ENCODE measurements at regions not wholly inside any gene's neighbourhood (a gene's known extent, or its start where the extent isn't known, plus 50 kb on each side); places are given as distances from the start of the nearest gene placed in this dataset.
A peak's percentile ranks its signal among the peaks of the same experiment; 100 is the strongest.

DNA sequence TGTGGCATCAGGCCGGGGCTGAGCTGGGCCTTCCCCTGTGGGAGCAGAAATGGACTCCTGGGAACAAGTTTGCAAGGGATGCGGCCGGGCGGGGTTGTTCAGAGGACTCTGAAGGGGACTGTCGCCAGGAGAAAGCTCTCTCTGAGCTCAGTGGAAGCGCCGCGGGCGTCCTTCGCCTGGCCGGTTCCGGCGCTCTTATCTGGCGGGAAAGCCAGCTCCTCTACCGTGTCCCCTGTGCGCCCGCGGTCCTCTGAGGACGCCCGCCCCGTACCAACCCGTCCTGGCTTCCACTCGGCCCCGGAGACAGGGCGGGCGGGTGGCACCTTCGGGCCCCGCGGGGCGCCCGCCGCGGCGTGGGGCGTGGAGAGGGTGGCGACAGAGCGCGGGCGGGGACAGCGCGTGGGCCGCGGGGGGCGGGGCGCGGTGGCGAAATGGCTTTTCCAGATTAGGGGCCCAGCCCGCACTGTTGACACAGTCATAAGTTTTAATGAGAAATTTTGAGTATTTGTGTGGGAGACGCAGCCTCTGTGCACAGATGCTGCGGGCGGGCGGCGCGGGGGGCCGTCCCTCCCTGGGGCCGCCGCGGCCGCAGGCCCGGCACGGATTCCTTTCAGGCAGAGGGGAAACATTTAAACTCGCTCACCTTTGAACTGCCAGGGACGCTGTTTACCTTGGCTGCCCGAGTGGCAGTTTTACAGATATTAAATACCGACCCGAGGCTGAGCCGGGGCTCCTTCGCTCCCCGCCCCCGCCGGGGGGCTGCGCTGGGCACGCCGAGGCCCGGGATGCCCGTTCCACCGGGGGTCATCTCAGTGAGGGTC, 70.2 kb downstream of the FOXD2 start:
- intact Hi-C loops (cut with DNase I): no loop called here
- peaks cover 0 to 14% (median 13%) of the 10 kb centered on the region in 4 donors for H3K4me1 ChIP-seq
- H3K27me3 ChIP-seq: peaks cover 11 to 74% (median 22%) of the 10 kb centered on the region in 3 donors
- H3K27ac ChIP-seq: no peak overlapping the region
- DNase-seq: no peak
- no peaks in the 10 kb centered on the region for H3K9me3 ChIP-seq
- WGBS, 2 donors: 1 to 2% methylated on average over 77 of the region's 77 CpGs
- peak overlapping the region; percentile 21 to 51 (median 41) for H3K4me3 ChIP-seq
- H3K36me3 ChIP-seq: no peaks in the 10 kb centered on the region
- TF ChIP-seq EP300 (IDR thresholded peaks at IDR 0.05): no peak
- TF ChIP-seq POLR2AphosphoS5 (IDR thresholded peaks at IDR 0.05): no peak
- no peak for TF ChIP-seq POLR2A (IDR thresholded peaks at IDR 0.05)
- TF ChIP-seq CTCF (IDR thresholded peaks at IDR 0.05): no peak

- intact Hi-C loops (cut with DNase I): no loop called here
- TF ChIP-seq CTCF (IDR thresholded peaks at IDR 0.05) (no peak), POLR2A (IDR thresholded peaks at IDR 0.05) (no peak), EP300 (IDR thresholded peaks at IDR 0.05) (no peak), POLR2AphosphoS5 (IDR thresholded peaks at IDR 0.05) (no peak)
- WGBS, 2 donors: 4 to 16% methylated on average over 18 of the region's 18 CpGs
- DNase-seq: no peak
- no peak overlapping the region for H3K27ac ChIP-seq
- H3K27me3 ChIP-seq: peaks cover 11 to 69% (median 22%) of the 10 kb centered on the region in 3 donors
- H3K4me1 ChIP-seq: peaks cover 0 to 14% (median 13%) of the 10 kb centered on the region in 4 donors
- H3K4me3 ChIP-seq: peak overlapping the region; percentile 21 to 51 (median 41)
- H3K9me3 ChIP-seq: no peaks in the 10 kb centered on the region
- H3K36me3 ChIP-seq: no peaks in the 10 kb centered on the region
Observed at GRCh38 chr1:47508702-47509431, 71.0 kb downstream of the FOXD2 start.

GRCh38 chr1:47510282-47510811, 72.5 kb downstream of the FOXD2 start:
- 93 to 94% methylated on average over 10 of the region's 10 CpGs for WGBS, 2 donors
- peaks cover 0 to 14% (median 13%) of the 10 kb centered on the region in 4 donors for H3K4me1 ChIP-seq
- peaks cover 11 to 69% (median 22%) of the 10 kb centered on the region in 3 donors for H3K27me3 ChIP-seq
- H3K36me3 ChIP-seq: no peaks in the 10 kb centered on the region
- peaks cover 0 to 8% (median 1%) of the 10 kb centered on the region in 4 donors for H3K9me3 ChIP-seq
- TF ChIP-seq POLR2A (IDR thresholded peaks at IDR 0.05) (no peak), CTCF (IDR thresholded peaks at IDR 0.05) (no peak), POLR2AphosphoS5 (IDR thresholded peaks at IDR 0.05) (no peak), EP300 (IDR thresholded peaks at IDR 0.05) (no peak)
- no peak for DNase-seq
- intact Hi-C loops (cut with DNase I): no loop called here
- no peak overlapping the region for H3K27ac ChIP-seq
- no peak overlapping the region for H3K4me3 ChIP-seq

DNA sequence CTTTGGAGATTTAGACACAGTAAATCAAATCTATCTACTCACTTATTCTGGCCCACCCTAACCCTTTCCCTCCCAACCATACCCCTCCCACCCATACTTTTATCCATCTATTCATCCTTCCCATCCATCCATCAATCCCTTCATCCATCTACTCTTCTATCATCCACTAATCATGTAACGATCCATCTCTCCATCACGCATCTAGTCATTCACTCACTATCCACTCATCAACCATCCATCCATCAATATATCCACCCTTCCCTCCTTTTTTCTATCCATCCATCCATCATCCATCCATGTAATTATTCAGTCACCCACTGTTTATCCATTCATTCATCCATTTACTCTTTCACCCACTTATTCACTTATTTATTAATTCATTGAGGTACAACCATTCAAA, 74.0 kb downstream of the FOXD2 start:
- H3K27me3 ChIP-seq: peaks cover 11 to 60% (median 17%) of the 10 kb centered on the region in 3 donors
- TF ChIP-seq CTCF (IDR thresholded peaks at IDR 0.05): no peak
- TF ChIP-seq EP300 (IDR thresholded peaks at IDR 0.05): no peak
- TF ChIP-seq POLR2AphosphoS5 (IDR thresholded peaks at IDR 0.05): no peak
- TF ChIP-seq POLR2A (IDR thresholded peaks at IDR 0.05): no peak
- peaks cover 0 to 8% (median 1%) of the 10 kb centered on the region in 4 donors for H3K9me3 ChIP-seq
- DNase-seq: no peak
- H3K4me1 ChIP-seq: peaks cover 0 to 14% (median 13%) of the 10 kb centered on the region in 4 donors
- no peak overlapping the region for H3K4me3 ChIP-seq
- WGBS, 2 donors: 97 to 100% methylated on average over 2 of the region's 2 CpGs
- H3K36me3 ChIP-seq: no peaks in the 10 kb centered on the region
- intact Hi-C loops (cut with DNase I): no loop called here
- no peak overlapping the region for H3K27ac ChIP-seq

All from sigmoid colon (tissue), 6 donors.